H1 (cell line): ENCODE measurements at regions not wholly inside any gene's neighbourhood (a gene's known extent, or its start where the extent isn't known, plus 50 kb on each side); places are given as distances from the start of the nearest gene placed in this dataset.
"Not testable (repeated sequence)": the region's sequence is repeated elsewhere in the genome, so short reads cannot be mapped to it uniquely, and the experiment has no call there.

Experiments
- CTCF ChIA-PET: fragments of 300-600 bp; sonication (Branson Sonifier 250); formaldehyde crosslinking; loops from one replicate; lab custom pipeline; 2021; ENCODE audit not compliant: partially characterized antibody; lab: Charles Lee
- POLR2A ChIA-PET: fragments of 300-600 bp; sonication (Branson Sonifier 250); formaldehyde crosslinking; loops from one replicate; lab custom pipeline; 2021; ENCODE audit warnings: inconsistent platforms; ENCODE audit not compliant: partially characterized antibody; lab: Charles Lee
- DNase-seq, 2 experiments: peaks; one replicate each; pipeline versions ENCODE4 v3.0.0 to v3.0.0-alpha.2; 2010 to 2022; ENCODE audit warnings: low spot score in 2 of 2, low read depth in 1 of 2, mixed read lengths in 1 of 2
- FAIRE-seq: peaks from 2 replicates; lab custom pipeline; 2011; peaks lifted over from hg19 to GRCh38; lab: Jason Lieb, UNC
- H2AFZ ChIP-seq: 2 replicates; pipeline ENCODE4 v1.8.1; 2012; ENCODE audit warnings: low read length, inconsistent platforms
- H2AK5ac ChIP-seq: 2 replicates; pipeline ENCODE4 v1.6.1; 2013; ENCODE audit warnings: low read depth, low read length
- H2BK120ac ChIP-seq: replicated peaks from 2 replicates; pipeline ENCODE3; 2013; ENCODE audit warnings: low read depth, low read length, inconsistent platforms
- H2BK12ac ChIP-seq: 2 replicates; pipeline ENCODE4 v1.6.1; 2013; ENCODE audit warnings: low read depth, low read length
- H2BK15ac ChIP-seq: 2 replicates; pipeline ENCODE4 v1.6.1; 2013; ENCODE audit warnings: low read length
- H2BK20ac ChIP-seq: 2 replicates; pipeline ENCODE4 v1.6.1; 2013; ENCODE audit warnings: low read length
- H2BK5ac ChIP-seq: 2 replicates; pipeline ENCODE4 v1.6.1; 2013; ENCODE audit warnings: low read depth, low read length
- H3K14ac ChIP-seq: 2 replicates; pipeline ENCODE4 v1.6.1; 2013; ENCODE audit warnings: inconsistent platforms; ENCODE audit not compliant: insufficient read length
- H3K18ac ChIP-seq: 2 replicates; pipeline ENCODE4 v1.6.1; 2013; ENCODE audit warnings: low read length; ENCODE audit errors: extremely low read depth
- H3K23ac ChIP-seq: 2 replicates; pipeline ENCODE4 v1.6.1; 2013; ENCODE audit warnings: inconsistent platforms; ENCODE audit not compliant: insufficient read length
- H3K23me2 ChIP-seq: 2 replicates; pipeline ENCODE4 v1.6.1; 2013; ENCODE audit warnings: low read depth, low read length
- H3K27ac ChIP-seq: 2 replicates; pipeline ENCODE4 v1.6.1; 2011; ENCODE audit warnings: low read depth, low read length, inconsistent platforms
- H3K27me3 ChIP-seq, 4 experiments: replicated peaks in 1 of 4; 1 replicate in 1 of 4; 2 replicates in 3 of 4; pipeline versions ENCODE4 v1.6.1 to v1.8.1; 2011 to 2013; ENCODE audit warnings: low read length in 3 of 4, mild to moderate bottlenecking in 3 of 4, inconsistent platforms in 2 of 4, mixed read lengths in 2 of 4, moderate library complexity in 1 of 4; ENCODE audit not compliant: control insufficient read depth in 3 of 4, insufficient read depth in 3 of 4; ENCODE audit errors: extremely low read depth in 1 of 4
- H3K36me3 ChIP-seq, 4 experiments: 2 replicates each; pipeline versions ENCODE4 v1.6.1 to v1.8.1; 2011 to 2013; ENCODE audit warnings: mild to moderate bottlenecking in 4 of 4, low read length in 3 of 4, moderate library complexity in 2 of 4, control low read depth in 1 of 4, inconsistent platforms in 1 of 4; ENCODE audit not compliant: insufficient read depth in 4 of 4, control insufficient read depth in 2 of 4
- H3K4ac ChIP-seq: replicated peaks from 2 replicates; pipeline ENCODE3; 2013; ENCODE audit warnings: low read length, low read depth, mixed read lengths, inconsistent platforms; ENCODE audit not compliant: insufficient read length
- H3K4me1 ChIP-seq, 4 experiments: replicated peaks in 1 of 4; 1 replicate in 1 of 4; 2 replicates in 3 of 4; pipeline versions ENCODE4 v1.6.1 to v1.8.1; 2011 to 2013; ENCODE audit warnings: low read length in 3 of 4, inconsistent platforms in 2 of 4, mixed read lengths in 1 of 4; ENCODE audit not compliant: insufficient read depth in 4 of 4, control insufficient read depth in 3 of 4
- H3K4me2 ChIP-seq, 2 experiments: 2 replicates each; pipeline versions ENCODE4 v1.6.1 to v1.8.1; 2011 to 2013; ENCODE audit warnings: low read depth in 2 of 2, low read length in 2 of 2, control low read depth in 1 of 2, inconsistent platforms in 1 of 2, mild to moderate bottlenecking in 1 of 2; ENCODE audit not compliant: insufficient read depth in 1 of 2
- H3K4me3 ChIP-seq, 4 experiments: fragments of 200-600, 300-600 bp in 1 of 4; sonication (generic), shearing (Covaris generic), sonication (Bioruptor Twin) in 1 of 4; 2 replicates each; pipeline versions ENCODE4 v1.5.1 to v1.8.1; 2011 to 2016; ENCODE audit warnings: low read length in 4 of 4, low read depth in 3 of 4, control low read depth in 2 of 4, inconsistent platforms in 2 of 4, mild to moderate bottlenecking in 2 of 4, mixed read lengths in 1 of 4, moderate library complexity in 1 of 4; ENCODE audit not compliant: insufficient read depth in 2 of 4; ENCODE audit errors: extremely low read depth in 1 of 4
- H3K56ac ChIP-seq: replicated peaks from 2 replicates; pipeline ENCODE3; 2013; ENCODE audit warnings: low read depth, mild to moderate bottlenecking, mixed read lengths, low read length, inconsistent platforms; ENCODE audit not compliant: insufficient read length
- H3K79me1 ChIP-seq: 2 replicates; pipeline ENCODE4 v1.6.1; 2013; ENCODE audit warnings: low read depth, low read length, control low read depth
- H3K79me2 ChIP-seq, 2 experiments: 2 replicates each; pipeline versions ENCODE4 v1.6.1 to v1.8.1; 2012 to 2013; ENCODE audit warnings: low read length in 2 of 2, mild to moderate bottlenecking in 2 of 2, inconsistent platforms in 1 of 2; ENCODE audit not compliant: insufficient read depth in 2 of 2, control insufficient read depth in 1 of 2
- H3K9ac ChIP-seq, 4 experiments: replicated peaks in 1 of 4; 1 replicate in 1 of 4; 2 replicates in 3 of 4; pipeline versions ENCODE4 v1.6.1 to v1.8.1; 2011 to 2013; ENCODE audit warnings: low read depth in 3 of 4, low read length in 3 of 4, control low read depth in 2 of 4, mild to moderate bottlenecking in 2 of 4, moderate library complexity in 2 of 4, inconsistent platforms in 1 of 4; ENCODE audit errors: extremely low read depth in 1 of 4
- H3K9me3 ChIP-seq, 2 experiments: 2 replicates each; pipeline versions ENCODE4 v1.6.1 to v1.8.1; 2012 to 2013; ENCODE audit warnings: mild to moderate bottlenecking in 2 of 2, moderate library complexity in 2 of 2, control low read depth in 1 of 2, inconsistent platforms in 1 of 2, low read depth in 1 of 2, low read length in 1 of 2, mixed read lengths in 1 of 2; ENCODE audit not compliant: insufficient read depth in 2 of 2
- H4K20me1 ChIP-seq, 2 experiments: replicated peaks in 1 of 2; 2 replicates each; pipeline versions ENCODE3 to v1.8.1; 2011 to 2013; ENCODE audit warnings: inconsistent platforms in 2 of 2, low read length in 2 of 2, mild to moderate bottlenecking in 1 of 2; ENCODE audit not compliant: insufficient read depth in 2 of 2, control insufficient read depth in 1 of 2
- H4K5ac ChIP-seq: 2 replicates; pipeline ENCODE4 v1.6.1; 2013; ENCODE audit warnings: low read length, low read depth, mixed read lengths, inconsistent platforms; ENCODE audit not compliant: insufficient read length
- H4K8ac ChIP-seq: 2 replicates; pipeline ENCODE4 v1.8.0; 2013; ENCODE audit warnings: mild to moderate bottlenecking, moderate library complexity, low read length, inconsistent platforms; ENCODE audit not compliant: insufficient read depth; ENCODE audit errors: extremely low read depth
- H4K91ac ChIP-seq: replicated peaks from 2 replicates; pipeline ENCODE3; 2013; ENCODE audit warnings: low read length, mixed read lengths, inconsistent platforms; ENCODE audit not compliant: insufficient read length
- WGBS, 2 experiments: shearing (Covaris generic) in 1 of 2; methylation state at CpG; one replicate each; pipeline versions ENCODE4 v1.1.6 to v1.1.7; 2013 to 2015; ENCODE audit warnings: low lambda C conversion rate in 2 of 2, mixed read lengths in 2 of 2, inconsistent platforms in 1 of 2, low coverage in 1 of 2, missing lambda C conversion rate in 1 of 2; ENCODE audit not compliant: insufficient replicate concordance in 2 of 2, insufficient coverage in 1 of 2, insufficient read length in 1 of 2; ENCODE audit errors: extremely low coverage in 1 of 2, missing lambda C conversion rate in 1 of 2; 5-methylcytosine and 5-hydroxymethylcytosine counted together

GRCh38 chr5:117533051-117533670 is 958.5 kb upstream of the SEMA6A start:
- FAIRE-seq, H3K27me3 ChIP-seq, H2BK5ac ChIP-seq, H2BK120ac ChIP-seq, H3K36me3 ChIP-seq, H3K56ac ChIP-seq, H4K8ac ChIP-seq, H2AFZ ChIP-seq, CTCF ChIA-PET, H2BK20ac ChIP-seq, H3K9me3 ChIP-seq, H3K27ac ChIP-seq, H3K79me2 ChIP-seq, H2AK5ac ChIP-seq, H3K23me2 ChIP-seq, H3K18ac ChIP-seq, H2BK12ac ChIP-seq, H3K14ac ChIP-seq, H3K9ac ChIP-seq, H3K23ac ChIP-seq, H3K4me2 ChIP-seq, H3K79me1 ChIP-seq, H4K20me1 ChIP-seq, H3K4me1 ChIP-seq, H4K91ac ChIP-seq, DNase-seq, H4K5ac ChIP-seq, H3K4me3 ChIP-seq, H2BK15ac ChIP-seq, H3K4ac ChIP-seq: not testable (repeated sequence)
- WGBS, 2 experiments, result 98% methylated on average over 29 of the region's 30 CpGs; no CpG with 5 or more reads in 1 of the 2 experiments
- POLR2A ChIA-PET, result interaction anchor here (0.6 kb wide), 1 partner anchor 82 kb away, joined by 4 read pairs; no protein-coding TSS in a partner anchor
